ENCODE measurements at regions not wholly inside any gene's neighbourhood (a gene's known extent, or its start where the extent isn't known, plus 50 kb on each side); places are given as distances from the start of the nearest gene placed in this dataset.
A peak's percentile ranks its signal among the peaks of the same experiment; 100 is the strongest.

- H3K27me3 Mint-ChIP-seq (ENCODE audit: unreplicated experiment) = no peaks in the 10 kb centered on the region
- H3K4me3 Mint-ChIP-seq (ENCODE audit: unreplicated experiment) = no peak overlapping the region
- no peak overlapping the region for H3K27ac Mint-ChIP-seq (ENCODE audit: unreplicated experiment)
- no peaks in the 10 kb centered on the region for H3K9me3 Mint-ChIP-seq (ENCODE audit: unreplicated experiment)
- no peak for DNase-seq
- no peaks in the 10 kb centered on the region for H3K4me1 Mint-ChIP-seq (ENCODE audit: low read depth, unreplicated experiment)
- H3K36me3 Mint-ChIP-seq (ENCODE audit: unreplicated experiment) = no peaks in the 10 kb centered on the region
- TF ChIP-seq, protein P1, sequence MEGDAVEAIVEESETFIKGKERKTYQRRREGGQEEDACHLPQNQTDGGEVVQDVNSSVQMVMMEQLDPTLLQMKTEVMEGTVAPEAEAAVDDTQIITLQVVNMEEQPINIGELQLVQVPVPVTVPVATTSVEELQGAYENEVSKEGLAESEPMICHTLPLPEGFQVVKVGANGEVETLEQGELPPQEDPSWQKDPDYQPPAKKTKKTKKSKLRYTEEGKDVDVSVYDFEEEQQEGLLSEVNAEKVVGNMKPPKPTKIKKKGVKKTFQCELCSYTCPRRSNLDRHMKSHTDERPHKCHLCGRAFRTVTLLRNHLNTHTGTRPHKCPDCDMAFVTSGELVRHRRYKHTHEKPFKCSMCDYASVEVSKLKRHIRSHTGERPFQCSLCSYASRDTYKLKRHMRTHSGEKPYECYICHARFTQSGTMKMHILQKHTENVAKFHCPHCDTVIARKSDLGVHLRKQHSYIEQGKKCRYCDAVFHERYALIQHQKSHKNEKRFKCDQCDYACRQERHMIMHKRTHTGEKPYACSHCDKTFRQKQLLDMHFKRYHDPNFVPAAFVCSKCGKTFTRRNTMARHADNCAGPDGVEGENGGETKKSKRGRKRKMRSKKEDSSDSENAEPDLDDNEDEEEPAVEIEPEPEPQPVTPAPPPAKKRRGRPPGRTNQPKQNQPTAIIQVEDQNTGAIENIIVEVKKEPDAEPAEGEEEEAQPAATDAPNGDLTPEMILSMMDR (IDR thresholded peaks at IDR 0.05; ENCODE audit: partially characterized antibody, unreplicated experiment) = no peak
Measured at GRCh38 chr3:156609546-156609945, 54.6 kb upstream of the SSR3 start.

GRCh38 chr3:156608601-156609514 is 53.9 kb upstream of the SSR3 start:
- Mint-ChIP-seq H3K9me3 (ENCODE audit: unreplicated experiment) (no peaks in the 10 kb centered on the region), H3K36me3 (ENCODE audit: unreplicated experiment) (no peaks in the 10 kb centered on the region), H3K27ac (ENCODE audit: unreplicated experiment) (no peak overlapping the region), H3K4me1 (ENCODE audit: low read depth, unreplicated experiment) (no peaks in the 10 kb centered on the region), H3K27me3 (ENCODE audit: unreplicated experiment) (no peaks in the 10 kb centered on the region), H3K4me3 (ENCODE audit: unreplicated experiment) (no peak overlapping the region)
- DNase-seq = no peak
- TF ChIP-seq, protein P1 (IDR thresholded peaks at IDR 0.05; ENCODE audit: partially characterized antibody, unreplicated experiment) = no peak

- TF ChIP-seq, protein P1 (IDR thresholded peaks at IDR 0.05; ENCODE audit: partially characterized antibody, unreplicated experiment) = no peak
- H3K36me3 Mint-ChIP-seq (ENCODE audit: unreplicated experiment) = no peaks in the 10 kb centered on the region
- no peak for DNase-seq
- H3K4me3 Mint-ChIP-seq (ENCODE audit: unreplicated experiment) = no peak overlapping the region
- H3K27ac Mint-ChIP-seq (ENCODE audit: unreplicated experiment) = no peak overlapping the region
- H3K4me1 Mint-ChIP-seq (ENCODE audit: low read depth, unreplicated experiment) = no peaks in the 10 kb centered on the region
- no peaks in the 10 kb centered on the region for H3K27me3 Mint-ChIP-seq (ENCODE audit: unreplicated experiment)
- H3K9me3 Mint-ChIP-seq (ENCODE audit: unreplicated experiment) = no peaks in the 10 kb centered on the region
Measured at GRCh38 chr3:156606729-156607128, 51.8 kb upstream of the SSR3 start.

- Mint-ChIP-seq H3K27ac (ENCODE audit: unreplicated experiment) (no peak overlapping the region), H3K27me3 (ENCODE audit: unreplicated experiment) (no peaks in the 10 kb centered on the region), H3K4me3 (ENCODE audit: unreplicated experiment) (peak overlapping the region; percentile 83), H3K9me3 (ENCODE audit: unreplicated experiment) (no peaks in the 10 kb centered on the region), H3K36me3 (ENCODE audit: unreplicated experiment) (no peaks in the 10 kb centered on the region), H3K4me1 (ENCODE audit: low read depth, unreplicated experiment) (no peaks in the 10 kb centered on the region)
- TF ChIP-seq, protein P1 (IDR thresholded peaks at IDR 0.05; ENCODE audit: partially characterized antibody, unreplicated experiment) = no peak
- DNase-seq = peak; percentile 30
Measured at GRCh38 chr3:156605686-156606605, 51.0 kb upstream of the SSR3 start.

All from glutamatergic neuron (in vitro differentiated cells).